Aorta (tissue), 5 donors: ENCODE measurements at regions not wholly inside any gene's neighbourhood (a gene's known extent, or its start where the extent isn't known, plus 50 kb on each side); places are given as distances from the start of the nearest gene placed in this dataset.
"Not testable (repeated sequence)": the region's sequence is repeated elsewhere in the genome, so short reads cannot be mapped to it uniquely, and the experiment has no call there.

Experiments
- ATAC-seq: fragments of 200-7000 bp; cut with Tn5 transposase; one replicate; pipeline ENCODE4 v1.9.1; 2022; ENCODE audit warnings: moderate library complexity; ENCODE audit not compliant: low FRiP score
- DNase-seq, 2 donors: peaks; one replicate each; pipeline ENCODE4 v3.0.0-alpha.2; 2020
- H3K27ac ChIP-seq, 2 donors: one replicate each; pipeline ENCODE4 v1.5.1; 2013; ENCODE audit warnings: low read length in 2 of 2, mild to moderate bottlenecking in 2 of 2, moderate library complexity in 2 of 2, control low read depth in 1 of 2, inconsistent platforms in 1 of 2, low read depth in 1 of 2
- H3K27me3 ChIP-seq, 2 donors: one replicate each; pipeline ENCODE4 v1.6.1; 2013; ENCODE audit warnings: control low read depth in 1 of 2, low read length in 1 of 2, mild to moderate bottlenecking in 1 of 2, moderate library complexity in 1 of 2; ENCODE audit not compliant: insufficient read depth in 2 of 2, control insufficient read depth in 1 of 2
- H3K36me3 ChIP-seq, 2 donors: one replicate each; pipeline ENCODE4 v1.6.1; 2013; ENCODE audit warnings: control low read depth in 1 of 2, low read length in 1 of 2, mild to moderate bottlenecking in 1 of 2; ENCODE audit not compliant: insufficient read depth in 2 of 2, control insufficient read depth in 1 of 2
- H3K4me1 ChIP-seq, 2 donors: one replicate each; pipeline ENCODE4 v1.6.1; 2013; ENCODE audit warnings: low read length in 2 of 2, control low read depth in 1 of 2, mild to moderate bottlenecking in 1 of 2, moderate library complexity in 1 of 2; ENCODE audit not compliant: insufficient read depth in 2 of 2, control insufficient read depth in 1 of 2
- H3K4me3 ChIP-seq, 2 donors: one replicate each; pipeline ENCODE4 v1.5.1; 2013; ENCODE audit warnings: low read length in 2 of 2, control low read depth in 1 of 2, mild to moderate bottlenecking in 1 of 2
- H3K9me3 ChIP-seq: one replicate; pipeline ENCODE4 v1.6.1; 2013; ENCODE audit warnings: mild to moderate bottlenecking, low read length; ENCODE audit not compliant: control insufficient read depth
- WGBS, 2 donors: extraction: QIAGEN DNeasy Blood & Tissue Kit; methylation state at CpG; one replicate each; pipeline ENCODE4 v1.1.7; 2013; 5-methylcytosine and 5-hydroxymethylcytosine counted together
- intact Hi-C, 2 donors: fragments of 100-400 bp; cut with DNase I; formaldehyde crosslinking; loops; one replicate each; pipeline versions ENCODE4 v1.14.2 to v1.15.0; 2022
- donor health status: healthy with polysubstance abuse.
- donor health status: Bipolar disorder and iron deficiency.
- donor health status: DM: no; HTN: no; CAD: no.
- donor health status: DM: no; HTN: no; CAD: no.
- donor health status: DM: yes; HTN: yes; CAD: no.

DNA sequence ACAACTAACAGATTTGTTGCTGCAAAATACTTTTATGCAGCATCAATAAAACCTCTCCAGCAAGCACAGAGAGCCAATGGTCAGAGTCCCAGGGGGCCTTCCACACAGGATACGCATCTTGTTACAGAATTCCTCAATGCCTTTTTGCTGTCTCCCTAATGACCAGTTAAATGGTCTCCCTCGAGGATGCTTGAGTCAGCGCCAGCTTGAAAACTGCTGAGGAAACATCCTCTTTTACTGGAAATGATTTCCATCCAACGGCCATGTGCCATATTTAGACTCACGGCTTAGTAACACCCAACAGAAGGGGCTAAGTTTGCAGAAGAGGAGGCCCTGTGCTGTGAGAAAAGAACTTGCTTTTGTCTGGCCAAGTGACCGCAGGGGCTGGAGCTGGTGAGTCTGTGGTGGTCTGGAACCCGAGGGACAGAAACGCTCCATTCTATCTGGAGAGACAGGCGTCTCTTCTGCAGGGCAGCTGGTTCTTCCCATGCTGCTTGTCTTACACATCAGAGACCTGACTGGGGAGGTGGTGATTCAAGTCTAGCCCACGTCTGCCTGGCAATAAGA is 496.4 kb downstream of the SETD4 start:
- DNase-seq (peak; percentile 85 to 89), ATAC-seq (peak; percentile 40)
- no peak overlapping the region for H3K27ac ChIP-seq

DNA sequence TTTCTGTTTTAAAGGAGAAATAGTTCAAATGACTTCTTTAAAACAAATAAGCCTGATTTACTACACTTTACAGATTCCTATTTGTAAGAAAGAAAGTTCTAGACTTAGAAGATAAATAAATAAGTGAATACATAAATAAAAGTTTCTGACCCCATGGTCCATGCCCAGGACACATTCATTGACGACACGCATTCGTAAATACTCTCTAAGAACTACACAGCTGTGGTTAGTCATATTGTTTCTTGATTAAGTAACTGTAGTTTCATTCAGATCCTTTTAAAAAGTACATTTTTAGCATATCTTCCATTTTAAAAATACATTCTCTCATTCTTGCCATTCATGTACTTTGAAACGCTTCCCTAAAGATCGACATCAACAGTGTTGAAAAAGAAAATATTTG is 497.4 kb downstream of the SETD4 start:
- no peak for DNase-seq
- Histone ChIP-seq H3K27me3 (no peaks in the 10 kb centered on the region), H3K9me3 (peaks cover 3% of the 10 kb centered on the region), H3K4me3 (no peak overlapping the region), H3K36me3 (no peaks in the 10 kb centered on the region), H3K27ac (no peak overlapping the region), H3K4me1 (no peaks in the 10 kb centered on the region)
- no peak for ATAC-seq
- intact Hi-C loops = loop anchor here in 1 of 2 donors (10.0 kb wide), 1 partner anchor 368 kb away; no protein-coding TSS in a partner anchor
- 35 to 41% methylated on average over 5 of the region's 5 CpGs for WGBS, 2 donors

More for the DNA sequence above, 496.4 kb downstream of the SETD4 start:
- no peaks in the 10 kb centered on the region for H3K4me1 ChIP-seq
- no peak overlapping the region for H3K4me3 ChIP-seq
- intact Hi-C loops = loop anchor here in 1 of 2 donors (10.0 kb wide), 1 partner anchor 369 kb away; no protein-coding TSS in a partner anchor
- no peaks in the 10 kb centered on the region for H3K36me3 ChIP-seq
- 41 to 43% methylated on average over 10 of the region's 10 CpGs for WGBS, 2 donors
- H3K27me3 ChIP-seq = no peaks in the 10 kb centered on the region
- peaks cover 3% of the 10 kb centered on the region for H3K9me3 ChIP-seq

GRCh38 chr21:35561116-35561515 is 499.2 kb downstream of the SETD4 start:
- ATAC-seq (no peak), DNase-seq (no peak)
- Histone ChIP-seq H3K27me3 (no peaks in the 10 kb centered on the region), H3K36me3 (no peaks in the 10 kb centered on the region), H3K27ac (no peak overlapping the region), H3K4me1 (no peaks in the 10 kb centered on the region), H3K9me3 (no peaks in the 10 kb centered on the region), H3K4me3 (no peak overlapping the region)
- intact Hi-C loops = loop anchor here in 1 of 2 donors (10.0 kb wide), 1 partner anchor 366 kb away; no protein-coding TSS in a partner anchor
- 95 to 97% methylated on average over 4 of the region's 4 CpGs for WGBS, 2 donors

DNA sequence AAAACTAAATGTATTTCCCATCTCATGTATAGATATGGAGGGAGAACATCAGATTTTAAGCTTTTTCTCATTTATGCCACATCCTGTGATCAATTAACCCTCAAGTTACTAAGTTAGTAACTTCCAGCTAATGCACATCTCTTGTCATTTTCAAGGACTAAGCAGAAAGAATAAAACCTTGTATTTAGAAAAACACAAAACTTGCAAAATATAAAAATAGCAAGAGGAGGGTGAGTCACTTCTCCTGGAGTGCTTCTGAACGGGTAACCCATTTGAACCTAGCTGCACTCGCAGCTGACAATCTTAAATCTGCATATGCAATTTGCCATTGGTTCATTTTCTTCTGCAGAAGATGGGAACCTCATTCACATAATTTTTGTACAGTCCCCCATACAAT is 500.5 kb downstream of the SETD4 start:
- Histone ChIP-seq H3K27ac (no peak overlapping the region), H3K9me3 (no peaks in the 10 kb centered on the region), H3K4me1 (no peaks in the 10 kb centered on the region), H3K4me3 (no peak overlapping the region), H3K36me3 (no peaks in the 10 kb centered on the region), H3K27me3 (no peaks in the 10 kb centered on the region)
- DNase-seq (no peak), ATAC-seq (no peak)
- intact Hi-C loops = loop anchor here in 1 of 2 donors (10.0 kb wide), 1 partner anchor 365 kb away; no protein-coding TSS in a partner anchor
- 7 to 14% methylated on average over 2 of the region's 2 CpGs for WGBS, 2 donors

DNA sequence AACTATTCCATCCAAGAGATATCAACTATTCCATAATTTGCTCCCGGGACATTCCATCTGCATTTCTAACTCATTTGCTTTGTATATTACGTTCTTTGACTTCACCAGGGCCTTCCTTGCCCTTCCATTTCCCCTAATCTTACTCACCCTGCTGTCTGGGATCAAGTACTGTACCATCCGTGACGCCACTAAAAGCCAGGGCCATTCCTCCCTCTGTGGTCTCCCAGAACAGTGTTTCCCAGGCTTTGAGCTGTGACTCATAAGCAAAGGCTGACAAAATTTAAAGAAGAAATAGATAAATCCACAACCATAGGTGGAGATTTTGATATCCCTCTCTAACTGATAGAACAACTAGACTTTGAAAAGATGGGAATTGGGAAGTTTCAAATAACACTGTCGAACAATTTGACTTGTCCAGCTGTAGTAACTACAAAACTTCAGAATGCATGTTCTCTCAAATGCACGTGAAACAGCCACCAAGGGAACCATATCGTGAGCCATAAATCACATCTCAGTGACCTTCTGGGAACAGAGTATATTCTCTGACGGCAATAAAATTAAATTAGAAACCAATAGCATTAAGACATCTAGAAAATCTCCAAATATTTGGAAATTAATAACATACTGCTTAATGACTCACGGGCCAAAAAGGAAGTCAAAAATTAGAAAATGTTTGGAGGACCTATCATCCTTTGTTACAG is 501.0 kb downstream of the SETD4 start:
- intact Hi-C loops = no loop called here
- no peak overlapping the region for H3K27ac ChIP-seq
- ATAC-seq (no peak), DNase-seq (peak in 1 of 2 donors; percentile 45)
- H3K4me1 ChIP-seq = no peaks in the 10 kb centered on the region
- H3K9me3 ChIP-seq = no peaks in the 10 kb centered on the region
- no peaks in the 10 kb centered on the region for H3K36me3 ChIP-seq
- H3K4me3 ChIP-seq = no peak overlapping the region
- H3K27me3 ChIP-seq = no peaks in the 10 kb centered on the region
- 67 to 72% methylated on average over 9 of the region's 9 CpGs for WGBS, 2 donors

DNA sequence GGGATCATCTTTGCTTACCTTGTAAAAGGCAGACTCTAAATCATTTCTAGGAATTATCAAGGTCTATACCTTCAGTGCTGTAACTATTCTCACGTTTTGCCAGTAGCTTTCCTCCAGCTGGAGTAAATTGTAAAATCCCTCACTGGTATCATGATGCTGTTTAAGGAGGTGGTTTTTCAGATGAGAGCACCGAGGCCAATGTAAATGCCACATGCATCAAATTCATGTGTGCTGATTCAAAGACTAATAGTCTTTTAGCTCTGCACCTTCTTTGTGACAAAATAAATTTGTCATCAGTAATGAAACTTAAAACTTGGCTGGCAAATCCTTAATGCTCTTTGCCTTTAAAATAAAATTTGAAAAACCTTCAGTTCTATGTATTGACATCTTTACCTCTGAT is 503.8 kb downstream of the SETD4 start:
- WGBS, 2 donors = 35 to 38% methylated on average over 2 of the region's 2 CpGs
- DNase-seq = no peak

DNA sequence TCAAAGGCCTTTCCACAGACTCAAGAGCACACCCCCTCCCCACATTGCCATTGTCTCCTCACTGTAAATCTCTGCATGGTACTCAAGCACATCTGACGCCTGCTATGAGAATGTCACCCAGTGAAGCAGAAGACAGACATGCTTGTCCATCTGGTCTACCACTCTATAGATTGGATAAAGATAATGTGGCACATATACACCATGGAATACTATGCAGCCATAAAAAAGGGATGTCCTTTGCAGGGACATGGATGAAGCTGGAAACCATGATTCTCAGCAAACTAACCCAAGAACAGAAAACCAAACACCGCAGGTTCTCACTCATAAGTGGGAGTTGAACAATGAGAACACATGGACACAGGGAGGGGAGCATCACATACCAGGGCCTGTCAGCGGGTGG is 503.4 kb upstream of the RUNX1 start:
- DNase-seq, ATAC-seq, H3K27ac ChIP-seq, H3K36me3 ChIP-seq, H3K9me3 ChIP-seq, H3K4me3 ChIP-seq, H3K4me1 ChIP-seq, intact Hi-C loops, H3K27me3 ChIP-seq: not testable (repeated sequence)
- WGBS, 2 donors = 94 to 98% methylated on average over 3 of the region's 3 CpGs

More for the DNA sequence above, 503.8 kb downstream of the SETD4 start:
- Histone ChIP-seq H3K27ac (no peak overlapping the region), H3K36me3 (no peaks in the 10 kb centered on the region), H3K4me1 (no peaks in the 10 kb centered on the region), H3K9me3 (no peaks in the 10 kb centered on the region), H3K4me3 (no peak overlapping the region), H3K27me3 (no peaks in the 10 kb centered on the region)
- intact Hi-C loops = no loop called here
- ATAC-seq = no peak

GRCh38 chr21:35548904-35549615 is 500.0 kb upstream of the RUNX1 start:
- Histone ChIP-seq H3K4me3 (no peak overlapping the region), H3K4me1 (no peaks in the 10 kb centered on the region), H3K36me3 (no peaks in the 10 kb centered on the region), H3K27me3 (no peaks in the 10 kb centered on the region), H3K27ac (no peak overlapping the region), H3K9me3 (no peaks in the 10 kb centered on the region)
- ATAC-seq (no peak), DNase-seq (no peak)
- intact Hi-C loops = no loop called here
- 73 to 75% methylated on average over 5 of the region's 5 CpGs for WGBS, 2 donors
